ENCODE measurements at regions not wholly inside any gene's neighbourhood (a gene's known extent, or its start where the extent isn't known, plus 50 kb on each side); places are given as distances from the start of the nearest gene placed in this dataset.

GRCh38 chr13:21902709-21903098 is 231.8 kb downstream of the FGF9 start:
- TF ChIP-seq MYC (IDR thresholded peaks at IDR 0.05; ENCODE audit: low read depth, low read length): no peak
- no peak for TF ChIP-seq CTCF (IDR thresholded peaks at IDR 0.05; ENCODE audit: extremely low read depth in 1 of 2, insufficient read depth in 1 of 2, low read depth in 1 of 2, low read length in 2 of 2)
- TF ChIP-seq POLR2AphosphoS5 (IDR thresholded peaks at IDR 0.05; ENCODE audit: insufficient read depth, low read depth, low read length): no peak
- TF ChIP-seq EZH2 (IDR thresholded peaks at IDR 0.05; ENCODE audit: borderline replicate concordance, low read depth, low read length, severe bottlenecking): no peak
- no peak for TF ChIP-seq JUN (IDR thresholded peaks at IDR 0.05; ENCODE audit: borderline replicate concordance, insufficient read depth, insufficient read length, low read depth)
- TF ChIP-seq GATA2 (IDR thresholded peaks at IDR 0.05; ENCODE audit: insufficient read depth, insufficient read length, low read depth, low read length): no peak

Data from endothelial cell of umbilical vein (primary cell).